ENCODE measurements at regions not wholly inside any gene's neighbourhood (a gene's known extent, or its start where the extent isn't known, plus 50 kb on each side); places are given as distances from the start of the nearest gene placed in this dataset.

- Mint-ChIP-seq H3K27me3 (no peaks in the 10 kb centered on the region), H3K36me3 (ENCODE audit: low read depth) (no peaks in the 10 kb centered on the region), H3K9me3 (peaks cover 7% of the 10 kb centered on the region), H3K27ac (no peak overlapping the region), H3K4me3 (no peak overlapping the region), H3K4me1 (no peaks in the 10 kb centered on the region)
- intact Hi-C loops (cut with micrococcal nuclease), result no loop called here
- DNase-seq, result no peak
Measured at GRCh38 chr12:41866878-41867430, 277.7 kb downstream of the GXYLT1 start.

- Mint-ChIP-seq H3K4me1 (no peaks in the 10 kb centered on the region), H3K4me3 (no peak overlapping the region)
- DNase-seq, result no peak
Measured at GRCh38 chr12:41856228-41856627, 288.4 kb downstream of the GXYLT1 start.

GRCh38 chr12:41850046-41850445 is 294.6 kb downstream of the GXYLT1 start:
- Mint-ChIP-seq H3K4me1 (no peaks in the 10 kb centered on the region), H3K27ac (no peak overlapping the region), H3K9me3 (no peaks in the 10 kb centered on the region), H3K27me3 (no peaks in the 10 kb centered on the region), H3K4me3 (no peak overlapping the region), H3K36me3 (ENCODE audit: low read depth) (no peaks in the 10 kb centered on the region)
- intact Hi-C loops (cut with micrococcal nuclease), result no loop called here
- no peak for DNase-seq

More at GRCh38 chr12:41856228-41856627, 288.4 kb downstream of the GXYLT1 start:
- Mint-ChIP-seq H3K36me3 (ENCODE audit: low read depth) (no peaks in the 10 kb centered on the region), H3K27me3 (no peaks in the 10 kb centered on the region), H3K9me3 (no peaks in the 10 kb centered on the region), H3K27ac (no peak overlapping the region)
- intact Hi-C loops (cut with micrococcal nuclease), result no loop called here

GRCh38 chr12:41846718-41847117 is 298.0 kb downstream of the GXYLT1 start:
- Mint-ChIP-seq H3K36me3 (ENCODE audit: low read depth) (no peaks in the 10 kb centered on the region), H3K4me1 (no peaks in the 10 kb centered on the region), H3K9me3 (no peaks in the 10 kb centered on the region), H3K27ac (no peak overlapping the region), H3K27me3 (no peaks in the 10 kb centered on the region), H3K4me3 (no peak overlapping the region)
- intact Hi-C loops (cut with micrococcal nuclease), result no loop called here
- no peak for DNase-seq

- Mint-ChIP-seq H3K4me1 (no peaks in the 10 kb centered on the region), H3K4me3 (no peak overlapping the region), H3K27me3 (no peaks in the 10 kb centered on the region), H3K9me3 (no peaks in the 10 kb centered on the region), H3K36me3 (ENCODE audit: low read depth) (no peaks in the 10 kb centered on the region), H3K27ac (no peak overlapping the region)
- intact Hi-C loops (cut with micrococcal nuclease), result no loop called here
- DNase-seq, result no peak
Measured at GRCh38 chr12:41836416-41836815, 308.3 kb downstream of the GXYLT1 start.

- no peak for DNase-seq
- intact Hi-C loops (cut with micrococcal nuclease), result no loop called here
- H3K4me1 Mint-ChIP-seq, result no peaks in the 10 kb centered on the region
- no peaks in the 10 kb centered on the region for H3K9me3 Mint-ChIP-seq
- no peak overlapping the region for H3K27ac Mint-ChIP-seq
- no peaks in the 10 kb centered on the region for H3K27me3 Mint-ChIP-seq
- no peaks in the 10 kb centered on the region for H3K36me3 Mint-ChIP-seq (ENCODE audit: low read depth)
- H3K4me3 Mint-ChIP-seq, result no peak overlapping the region
Measured at GRCh38 chr12:41835556-41835955, 309.1 kb downstream of the GXYLT1 start.

GRCh38 chr12:41819948-41820347 is 324.7 kb downstream of the GXYLT1 start:
- H3K4me3 Mint-ChIP-seq, result no peak overlapping the region
- H3K9me3 Mint-ChIP-seq, result no peaks in the 10 kb centered on the region
- H3K4me1 Mint-ChIP-seq, result no peaks in the 10 kb centered on the region
- H3K27ac Mint-ChIP-seq, result no peak overlapping the region
- no peaks in the 10 kb centered on the region for H3K27me3 Mint-ChIP-seq
- DNase-seq, result no peak
- intact Hi-C loops (cut with micrococcal nuclease), result no loop called here
- no peaks in the 10 kb centered on the region for H3K36me3 Mint-ChIP-seq (ENCODE audit: low read depth)

GRCh38 chr12:41804026-41804425 is 340.6 kb downstream of the GXYLT1 start:
- Mint-ChIP-seq H3K4me1 (no peaks in the 10 kb centered on the region), H3K4me3 (no peak overlapping the region), H3K27ac (no peak overlapping the region), H3K27me3 (no peaks in the 10 kb centered on the region), H3K9me3 (no peaks in the 10 kb centered on the region), H3K36me3 (ENCODE audit: low read depth) (no peaks in the 10 kb centered on the region)
- intact Hi-C loops (cut with micrococcal nuclease), result no loop called here
- no peak for DNase-seq

- Mint-ChIP-seq H3K4me1 (no peaks in the 10 kb centered on the region), H3K9me3 (no peaks in the 10 kb centered on the region), H3K36me3 (ENCODE audit: low read depth) (no peaks in the 10 kb centered on the region), H3K27ac (no peak overlapping the region), H3K4me3 (no peak overlapping the region), H3K27me3 (no peaks in the 10 kb centered on the region)
- intact Hi-C loops (cut with micrococcal nuclease), result no loop called here
- peak; percentile 9 for DNase-seq
Measured at GRCh38 chr12:41802803-41803202, 341.9 kb downstream of the GXYLT1 start.

GRCh38 chr12:41801261-41801660 is 343.4 kb downstream of the GXYLT1 start:
- H3K4me1 Mint-ChIP-seq, result no peaks in the 10 kb centered on the region
- H3K4me3 Mint-ChIP-seq, result no peak overlapping the region
- no peak overlapping the region for H3K27ac Mint-ChIP-seq
- H3K27me3 Mint-ChIP-seq, result no peaks in the 10 kb centered on the region
- no peak for DNase-seq
- H3K36me3 Mint-ChIP-seq (ENCODE audit: low read depth), result no peaks in the 10 kb centered on the region
- intact Hi-C loops (cut with micrococcal nuclease), result no loop called here
- H3K9me3 Mint-ChIP-seq, result no peaks in the 10 kb centered on the region

- H3K9me3 Mint-ChIP-seq, result no peaks in the 10 kb centered on the region
- no peaks in the 10 kb centered on the region for H3K36me3 Mint-ChIP-seq (ENCODE audit: low read depth)
- H3K4me3 Mint-ChIP-seq, result no peak overlapping the region
- no peaks in the 10 kb centered on the region for H3K4me1 Mint-ChIP-seq
- H3K27me3 Mint-ChIP-seq, result no peaks in the 10 kb centered on the region
- DNase-seq, result no peak
- H3K27ac Mint-ChIP-seq, result no peak overlapping the region
- intact Hi-C loops (cut with micrococcal nuclease), result no loop called here
Measured at GRCh38 chr12:41799671-41800070, 345.0 kb downstream of the GXYLT1 start.

- intact Hi-C loops (cut with micrococcal nuclease), result no loop called here
- Mint-ChIP-seq H3K4me1 (no peaks in the 10 kb centered on the region), H3K9me3 (peaks cover 7% of the 10 kb centered on the region), H3K36me3 (ENCODE audit: low read depth) (no peaks in the 10 kb centered on the region), H3K27ac (no peak overlapping the region), H3K27me3 (no peaks in the 10 kb centered on the region), H3K4me3 (no peak overlapping the region)
- peak; percentile 30 for DNase-seq
Measured at GRCh38 chr12:41795910-41796309, 348.8 kb downstream of the GXYLT1 start.

GRCh38 chr12:41795051-41795600 is 349.5 kb downstream of the GXYLT1 start:
- peak; percentile 20 for DNase-seq
- intact Hi-C loops (cut with micrococcal nuclease), result no loop called here
- Mint-ChIP-seq H3K4me3 (no peak overlapping the region), H3K4me1 (no peaks in the 10 kb centered on the region), H3K27me3 (no peaks in the 10 kb centered on the region), H3K27ac (no peak overlapping the region), H3K36me3 (ENCODE audit: low read depth) (no peaks in the 10 kb centered on the region), H3K9me3 (peaks cover 10% of the 10 kb centered on the region)

- Mint-ChIP-seq H3K27me3 (no peaks in the 10 kb centered on the region), H3K36me3 (ENCODE audit: low read depth) (no peaks in the 10 kb centered on the region), H3K4me3 (no peak overlapping the region), H3K27ac (no peak overlapping the region), H3K4me1 (no peaks in the 10 kb centered on the region), H3K9me3 (peaks cover 10% of the 10 kb centered on the region)
- intact Hi-C loops (cut with micrococcal nuclease), result no loop called here
- no peak for DNase-seq
Measured at GRCh38 chr12:41794336-41794735, 350.3 kb downstream of the GXYLT1 start.

- Mint-ChIP-seq H3K27ac (no peak overlapping the region), H3K36me3 (ENCODE audit: low read depth) (no peaks in the 10 kb centered on the region), H3K9me3 (no peaks in the 10 kb centered on the region), H3K4me1 (no peaks in the 10 kb centered on the region), H3K27me3 (no peaks in the 10 kb centered on the region), H3K4me3 (no peak overlapping the region)
- no peak for DNase-seq
- intact Hi-C loops (cut with micrococcal nuclease), result no loop called here
Measured at GRCh38 chr12:41784957-41785356, 359.7 kb downstream of the GXYLT1 start.

Measured in activated CD4-positive, alpha-beta T cell treated with anti-CD3 and anti-CD28 coated beads, Interleukin-2, amount 10 ng/mL, durations not matched to agents 24 days and 14 days (primary cell).